Thyroid gland (tissue), 4 donors: ENCODE measurements at regions not wholly inside any gene's neighbourhood (a gene's known extent, or its start where the extent isn't known, plus 50 kb on each side); places are given as distances from the start of the nearest gene placed in this dataset.

Experiments
- POLR2A ChIP-seq, 2 donors: fragments of 450-650 bp; IDR thresholded peaks; one replicate each; pipeline ENCODE4 v1.6.1; 2017; ENCODE audit warnings: antibody characterized with exemption in 2 of 2, mild to moderate bottlenecking in 2 of 2, moderate library complexity in 1 of 2
- TF ChIP-seq, protein P1 (sequence below), 6 experiments: fragments of 200-600 bp in 3 of 6; fragments of 450-650 bp in 3 of 6; sonication (generic) in 3 of 6; IDR thresholded peaks; one replicate each; pipeline ENCODE4 v1.5.1; 2016 to 2019; ENCODE audit warnings: antibody characterized with exemption in 6 of 6, mild to moderate bottlenecking in 2 of 6, inconsistent platforms in 1 of 6, moderate library complexity in 1 of 6

DNA sequence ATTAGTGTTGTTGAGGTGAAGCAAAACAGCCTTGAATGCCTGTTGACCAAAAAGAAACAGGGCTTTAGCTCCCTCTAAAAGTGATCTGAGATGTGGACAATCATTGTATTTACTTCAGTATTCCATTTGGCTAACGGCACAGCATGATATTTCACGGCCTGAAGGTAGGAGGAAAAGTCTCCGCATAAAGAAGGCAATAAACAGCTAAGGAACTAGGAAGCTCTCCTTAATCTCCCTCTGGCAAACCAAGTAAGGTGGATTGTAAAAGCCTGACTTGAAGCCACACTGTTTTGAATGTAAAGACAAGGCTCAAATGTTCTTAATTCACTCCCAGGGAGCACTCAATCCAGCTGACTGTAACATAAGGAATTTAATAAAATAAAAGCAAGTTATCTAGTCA, 160.0 kb upstream of the ZNF804B start:
- TF ChIP-seq, protein P1, sequence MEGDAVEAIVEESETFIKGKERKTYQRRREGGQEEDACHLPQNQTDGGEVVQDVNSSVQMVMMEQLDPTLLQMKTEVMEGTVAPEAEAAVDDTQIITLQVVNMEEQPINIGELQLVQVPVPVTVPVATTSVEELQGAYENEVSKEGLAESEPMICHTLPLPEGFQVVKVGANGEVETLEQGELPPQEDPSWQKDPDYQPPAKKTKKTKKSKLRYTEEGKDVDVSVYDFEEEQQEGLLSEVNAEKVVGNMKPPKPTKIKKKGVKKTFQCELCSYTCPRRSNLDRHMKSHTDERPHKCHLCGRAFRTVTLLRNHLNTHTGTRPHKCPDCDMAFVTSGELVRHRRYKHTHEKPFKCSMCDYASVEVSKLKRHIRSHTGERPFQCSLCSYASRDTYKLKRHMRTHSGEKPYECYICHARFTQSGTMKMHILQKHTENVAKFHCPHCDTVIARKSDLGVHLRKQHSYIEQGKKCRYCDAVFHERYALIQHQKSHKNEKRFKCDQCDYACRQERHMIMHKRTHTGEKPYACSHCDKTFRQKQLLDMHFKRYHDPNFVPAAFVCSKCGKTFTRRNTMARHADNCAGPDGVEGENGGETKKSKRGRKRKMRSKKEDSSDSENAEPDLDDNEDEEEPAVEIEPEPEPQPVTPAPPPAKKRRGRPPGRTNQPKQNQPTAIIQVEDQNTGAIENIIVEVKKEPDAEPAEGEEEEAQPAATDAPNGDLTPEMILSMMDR (IDR thresholded peaks at IDR 0.05) = no peak
- no peak for TF ChIP-seq POLR2A (IDR thresholded peaks at IDR 0.05)
